ENCODE measurements at regions not wholly inside any gene's neighbourhood (a gene's known extent, or its start where the extent isn't known, plus 50 kb on each side); places are given as distances from the start of the nearest gene placed in this dataset.

DNA sequence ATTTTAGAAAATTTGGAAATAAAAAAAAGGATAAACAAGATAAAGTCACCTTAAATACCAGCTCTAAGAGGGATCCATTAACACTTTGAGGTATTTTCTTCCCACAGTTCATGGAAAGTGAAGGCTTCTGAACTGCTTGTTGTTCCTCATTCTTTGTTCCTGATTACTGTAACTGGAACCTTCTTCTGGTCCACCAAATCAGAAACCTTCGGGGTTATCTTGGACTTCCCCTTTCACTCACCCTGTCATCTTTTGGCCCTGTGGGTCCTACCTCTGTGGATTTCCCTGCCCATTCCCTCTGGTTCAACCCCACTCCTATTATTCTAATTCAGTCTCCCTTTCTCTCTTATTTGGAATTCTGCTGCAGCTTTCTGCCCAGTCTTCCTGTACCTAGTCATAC is 116.5 kb upstream of the PRPS1L1 start:
- no peak for TF ChIP-seq ZNF350 (tag by site-specific recombination; IDR thresholded peaks at IDR 0.05)
- no peak for TF ChIP-seq ZNF629 (tag by site-specific recombination; IDR thresholded peaks at IDR 0.05)
- no peak for TF ChIP-seq CTCF (tag by site-specific recombination; IDR thresholded peaks at IDR 0.05)
- TF ChIP-seq ZNF785 (tag by site-specific recombination; IDR thresholded peaks at IDR 0.05) = no peak
- TF ChIP-seq ZSCAN4 (tag by site-specific recombination; IDR thresholded peaks at IDR 0.05) = no peak
- TF ChIP-seq, protein P1, sequence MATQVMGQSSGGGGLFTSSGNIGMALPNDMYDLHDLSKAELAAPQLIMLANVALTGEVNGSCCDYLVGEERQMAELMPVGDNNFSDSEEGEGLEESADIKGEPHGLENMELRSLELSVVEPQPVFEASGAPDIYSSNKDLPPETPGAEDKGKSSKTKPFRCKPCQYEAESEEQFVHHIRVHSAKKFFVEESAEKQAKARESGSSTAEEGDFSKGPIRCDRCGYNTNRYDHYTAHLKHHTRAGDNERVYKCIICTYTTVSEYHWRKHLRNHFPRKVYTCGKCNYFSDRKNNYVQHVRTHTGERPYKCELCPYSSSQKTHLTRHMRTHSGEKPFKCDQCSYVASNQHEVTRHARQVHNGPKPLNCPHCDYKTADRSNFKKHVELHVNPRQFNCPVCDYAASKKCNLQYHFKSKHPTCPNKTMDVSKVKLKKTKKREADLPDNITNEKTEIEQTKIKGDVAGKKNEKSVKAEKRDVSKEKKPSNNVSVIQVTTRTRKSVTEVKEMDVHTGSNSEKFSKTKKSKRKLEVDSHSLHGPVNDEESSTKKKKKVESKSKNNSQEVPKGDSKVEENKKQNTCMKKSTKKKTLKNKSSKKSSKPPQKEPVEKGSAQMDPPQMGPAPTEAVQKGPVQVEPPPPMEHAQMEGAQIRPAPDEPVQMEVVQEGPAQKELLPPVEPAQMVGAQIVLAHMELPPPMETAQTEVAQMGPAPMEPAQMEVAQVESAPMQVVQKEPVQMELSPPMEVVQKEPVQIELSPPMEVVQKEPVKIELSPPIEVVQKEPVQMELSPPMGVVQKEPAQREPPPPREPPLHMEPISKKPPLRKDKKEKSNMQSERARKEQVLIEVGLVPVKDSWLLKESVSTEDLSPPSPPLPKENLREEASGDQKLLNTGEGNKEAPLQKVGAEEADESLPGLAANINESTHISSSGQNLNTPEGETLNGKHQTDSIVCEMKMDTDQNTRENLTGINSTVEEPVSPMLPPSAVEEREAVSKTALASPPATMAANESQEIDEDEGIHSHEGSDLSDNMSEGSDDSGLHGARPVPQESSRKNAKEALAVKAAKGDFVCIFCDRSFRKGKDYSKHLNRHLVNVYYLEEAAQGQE (tag by site-specific recombination; IDR thresholded peaks at IDR 0.05) = no peak
- no peak for TF ChIP-seq BCL11A (tag by site-specific recombination; IDR thresholded peaks at IDR 0.05; ENCODE audit: low read depth)
